ENCODE measurements at regions not wholly inside any gene's neighbourhood (a gene's known extent, or its start where the extent isn't known, plus 50 kb on each side); places are given as distances from the start of the nearest gene placed in this dataset.

DNA sequence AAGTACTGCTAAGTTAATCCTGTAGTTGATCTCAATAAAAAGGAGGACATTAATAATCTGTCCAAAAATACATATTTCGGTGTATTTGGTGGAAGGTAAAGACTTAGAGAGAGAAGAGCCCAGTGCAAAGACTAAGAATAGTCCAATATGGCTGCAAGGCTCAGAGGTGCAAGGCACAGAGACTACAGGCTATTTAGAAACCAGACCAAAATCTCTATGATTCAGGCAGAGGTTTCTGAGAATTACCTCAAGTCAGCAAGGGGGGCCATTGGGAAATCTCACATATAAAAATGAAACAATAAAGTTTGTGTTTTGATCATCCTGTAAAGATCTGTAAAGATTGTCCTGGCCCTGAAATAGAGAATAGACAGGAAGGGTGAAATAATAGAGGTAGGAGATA, 1173.0 kb downstream of the VRK1 start:
- TF ChIP-seq POLR2A (IDR thresholded peaks at IDR 0.05; ENCODE audit: low read length) (no peak), GATA1 (IDR thresholded peaks at IDR 0.05; ENCODE audit: low read depth, low read length) (no peak)

Data from erythroblast (primary cell).